Endothelial cell of umbilical vein (primary cell): ENCODE measurements at regions not wholly inside any gene's neighbourhood (a gene's known extent, or its start where the extent isn't known, plus 50 kb on each side); places are given as distances from the start of the nearest gene placed in this dataset.

Experiments used
- BruUV-seq: library from RNA; stranded (reverse); fragments of 400-500 nt; replicated peaks from 2 replicates; lab custom pipeline; 2021; lab: Mats Ljungman, UMichigan
- CTCF ChIA-PET: fragments of 300-600, 350-600 bp; sonication (Branson Sonifier 250); formaldehyde crosslinking; loops from one replicate; lab custom pipeline; 2021; ENCODE audit warnings: antibody characterized with exemption, inconsistent platforms; lab: Charles Lee
- POLR2A ChIA-PET: fragments of 300-600, 350-600 bp; sonication (Branson Sonifier 250); formaldehyde crosslinking; loops from one replicate; lab custom pipeline; 2021; ENCODE audit warnings: antibody characterized with exemption, inconsistent platforms; lab: Charles Lee
- DNase-seq: peaks from one replicate; pipeline ENCODE4 v3.0.0-alpha.2; 2011; ENCODE audit warnings: low read depth, low spot score
- FAIRE-seq: peaks from 2 replicates; lab custom pipeline; 2011; peaks lifted over from hg19 to GRCh38; lab: Jason Lieb, UNC
- H2AFZ ChIP-seq: 2 replicates; pipeline ENCODE4 v1.6.0; 2012; ENCODE audit warnings: low read depth, low read length, control low read depth, inconsistent platforms
- H3K27ac ChIP-seq: 2 replicates; pipeline ENCODE4 v1.5.1; 2011; ENCODE audit warnings: low read depth, mild to moderate bottlenecking, control low read depth, low read length, moderate library complexity; ENCODE audit not compliant: insufficient read depth
- H3K27me3 ChIP-seq, 2 experiments: 2 replicates each; pipeline versions ENCODE4 v1.6.0 to v1.6.1; 2011; ENCODE audit warnings: low read length in 2 of 2, mixed read lengths in 1 of 2; ENCODE audit not compliant: control insufficient read depth in 2 of 2, insufficient read depth in 2 of 2
- H3K36me3 ChIP-seq, 2 experiments: 2 replicates in 1 of 2; 3 replicates in 1 of 2; pipeline ENCODE4 v1.5.1; 2011; ENCODE audit warnings: low read length in 2 of 2, mild to moderate bottlenecking in 1 of 2, moderate library complexity in 1 of 2; ENCODE audit not compliant: control insufficient read depth in 2 of 2, insufficient read depth in 2 of 2; ENCODE audit errors: extremely low read depth in 1 of 2
- H3K4me1 ChIP-seq: 3 replicates; pipeline ENCODE4 v1.5.1; 2011; ENCODE audit warnings: mild to moderate bottlenecking, low read length; ENCODE audit not compliant: control insufficient read depth, insufficient read depth; ENCODE audit errors: extremely low read depth
- H3K4me2 ChIP-seq: 2 replicates; pipeline ENCODE4 v1.6.1; 2011; ENCODE audit warnings: low read length, control low read depth, mixed read lengths; ENCODE audit not compliant: insufficient read depth
- H3K4me3 ChIP-seq, 3 experiments: fragments of 200-600 bp in 1 of 3; sonication (generic), shearing (Covaris generic) in 1 of 3; replicated peaks in 1 of 3; 2 replicates each; pipeline ENCODE4 v1.5.1; 2011 to 2016; ENCODE audit warnings: control low read depth in 3 of 3, low read length in 3 of 3, mild to moderate bottlenecking in 2 of 3, inconsistent platforms in 1 of 3, low read depth in 1 of 3, moderate library complexity in 1 of 3; ENCODE audit not compliant: insufficient read depth in 1 of 3
- H3K79me2 ChIP-seq: 2 replicates; pipeline ENCODE4 v1.6.0; 2012; ENCODE audit warnings: low read length, inconsistent platforms; ENCODE audit not compliant: control insufficient read depth, insufficient read depth
- H3K9ac ChIP-seq: replicated peaks from 2 replicates; pipeline ENCODE3; 2011; ENCODE audit warnings: low read length, control low read depth; ENCODE audit not compliant: insufficient read depth; ENCODE audit errors: extremely low read depth
- H3K9me1 ChIP-seq: replicated peaks from 3 replicates; pipeline ENCODE4 v1.6.0; 2011; ENCODE audit warnings: mild to moderate bottlenecking, low read length; ENCODE audit not compliant: control insufficient read depth, insufficient read depth; ENCODE audit errors: extremely low read depth
- H3K9me3 ChIP-seq: replicated peaks from 2 replicates; pipeline ENCODE4 v1.5.1; 2012; ENCODE audit warnings: low read length, inconsistent platforms; ENCODE audit not compliant: control insufficient read depth, insufficient read depth
- H4K20me1 ChIP-seq: replicated peaks from 2 replicates; pipeline ENCODE3; 2011; ENCODE audit warnings: mild to moderate bottlenecking, low read length; ENCODE audit not compliant: control insufficient read depth, insufficient read depth; ENCODE audit errors: extremely low read depth
- CTCF ChIP-seq, 2 donors: IDR thresholded peaks; 1 replicate in 1 of 2; 2 replicates in 1 of 2; pipeline ENCODE4 v1.5.1; 2011; ENCODE audit warnings: low read length in 2 of 2, mild to moderate bottlenecking in 2 of 2, moderate library complexity in 2 of 2, control low read depth in 1 of 2, inconsistent platforms in 1 of 2, low read depth in 1 of 2; ENCODE audit not compliant: insufficient read depth in 1 of 2; ENCODE audit errors: extremely low read depth in 1 of 2
- EZH2 ChIP-seq: IDR thresholded peaks from 2 replicates; pipeline ENCODE4 v1.6.1; 2012; ENCODE audit warnings: borderline replicate concordance, low read depth, mild to moderate bottlenecking, moderate library complexity, low read length, inconsistent platforms; ENCODE audit not compliant: severe bottlenecking
- FOS ChIP-seq: IDR thresholded peaks from 2 replicates; pipeline ENCODE4 v1.6.1; 2011; ENCODE audit warnings: mild to moderate bottlenecking, low read length, moderate library complexity, borderline replicate concordance; ENCODE audit not compliant: insufficient read depth
- GATA2 ChIP-seq: IDR thresholded peaks from 2 replicates; pipeline ENCODE4 v1.7.0; 2011; ENCODE audit warnings: low read depth, mild to moderate bottlenecking, moderate library complexity, mixed read lengths, low read length; ENCODE audit not compliant: insufficient read length, insufficient read depth
- JUN ChIP-seq: IDR thresholded peaks from 2 replicates; pipeline ENCODE4 v1.6.1; 2011; ENCODE audit warnings: borderline replicate concordance, low read depth; ENCODE audit not compliant: insufficient read length, insufficient read depth
- MAX ChIP-seq: IDR thresholded peaks from 2 replicates; pipeline ENCODE4 v1.6.1; 2011; ENCODE audit not compliant: insufficient read depth, insufficient read length
- MYC ChIP-seq: IDR thresholded peaks from one replicate; pipeline ENCODE4 v1.6.1; 2011; ENCODE audit warnings: mild to moderate bottlenecking, low read depth, low read length
- POLR2A ChIP-seq: IDR thresholded peaks from 2 replicates; pipeline ENCODE4 v1.6.1; 2012; ENCODE audit warnings: low read depth, mild to moderate bottlenecking, control low read depth, low read length
- POLR2AphosphoS5 ChIP-seq: IDR thresholded peaks from 2 replicates; pipeline ENCODE4 v1.6.1; 2012; ENCODE audit warnings: low read depth, mild to moderate bottlenecking, control low read depth, low read length, moderate library complexity; ENCODE audit not compliant: insufficient read depth
- dilution Hi-C: fragments of 300-500 bp; cut with MboI; formaldehyde crosslinking; loops from one replicate; pipeline ENCODE4 v1.15.0; 2019; ENCODE audit warnings: low sequenced_read_pairs; ENCODE audit not compliant: extremely low pct_ligation_motif_present
- intact Hi-C: fragments of 100-400 bp; cut with micrococcal nuclease; formaldehyde crosslinking; loops from one replicate; pipeline ENCODE4 v1.10.0; 2022

GRCh38 chr6:78150425-78150824 lies 497.6 kb downstream of the MEI4 start:
- Histone ChIP-seq H4K20me1 (no peaks in the 10 kb centered on the region), H3K4me2 (no peak overlapping the region), H3K4me1 (no peaks in the 10 kb centered on the region), H3K9ac (no peak overlapping the region), H3K27me3 (no peaks in the 10 kb centered on the region), H3K9me3 (no peaks in the 10 kb centered on the region), H3K4me3 (no peak overlapping the region), H3K79me2 (no peaks in the 10 kb centered on the region), H3K36me3 (no peaks in the 10 kb centered on the region), H3K27ac (no peak overlapping the region), H3K9me1 (no peaks in the 10 kb centered on the region), H2AFZ (no peak overlapping the region)
- TF ChIP-seq POLR2AphosphoS5 (no peak), CTCF (IDR thresholded peaks at IDR 0.05; ENCODE audit: extremely low read depth in 1 of 2, insufficient read depth in 1 of 2, low read depth in 1 of 2, low read length in 2 of 2) (no peak), EZH2 (no peak), MYC (no peak), GATA2 (no peak), POLR2A (no peak), FOS (no peak), JUN (no peak), MAX (no peak)
- FAIRE-seq, result no peak
- DNase-seq, result no peak
- intact Hi-C loops, result no loop called here
- ChIA-PET CTCF (no interaction called here), POLR2A (no interaction called here)
- dilution Hi-C loops, result no loop called here
- no TSS peak for BruUV-seq
